GM21619 (cell line): ENCODE measurements at regions not wholly inside any gene's neighbourhood (a gene's known extent, or its start where the extent isn't known, plus 50 kb on each side); places are given as distances from the start of the nearest gene placed in this dataset.
"Not testable (repeated sequence)": the region's sequence is repeated elsewhere in the genome, so short reads cannot be mapped to it uniquely, and the experiment has no call there.

Experiments
- ATAC-seq: cut with Tn5 transposase; IDR thresholded peaks from one replicate; pipeline ENCODE4 v1.9.1; 2021; ENCODE audit not compliant: unreplicated experiment

- no peak for ATAC-seq
Measured at GRCh38 chr6:119842191-119842590, 492.6 kb upstream of the MAN1A1 start.

- ATAC-seq: no peak
Measured at GRCh38 chr6:119838043-119838442, 488.5 kb upstream of the MAN1A1 start.

GRCh38 chr6:119834418-119834817 is 484.9 kb upstream of the MAN1A1 start:
- no peak for ATAC-seq

GRCh38 chr6:119832411-119832810 is 482.9 kb upstream of the MAN1A1 start:
- ATAC-seq: no peak

- ATAC-seq: no peak
Measured at GRCh38 chr6:119830494-119831295, 481.1 kb upstream of the MAN1A1 start.

GRCh38 chr6:119830069-119830468 is 480.5 kb upstream of the MAN1A1 start:
- ATAC-seq: no peak

GRCh38 chr6:119829499-119829898 is 479.9 kb upstream of the MAN1A1 start:
- not testable (repeated sequence) for ATAC-seq

GRCh38 chr6:119829006-119829405 is 479.4 kb upstream of the MAN1A1 start:
- ATAC-seq: no peak

- ATAC-seq: no peak
Measured at GRCh38 chr6:119821380-119821779, 471.8 kb upstream of the MAN1A1 start.

GRCh38 chr6:119818876-119819275 is 469.3 kb upstream of the MAN1A1 start:
- ATAC-seq: no peak

- ATAC-seq: no peak
Measured at GRCh38 chr6:119814609-119815400, 465.2 kb upstream of the MAN1A1 start.

GRCh38 chr6:119802464-119802863 is 452.9 kb upstream of the MAN1A1 start:
- ATAC-seq: no peak

GRCh38 chr6:119801056-119801455 is 451.5 kb upstream of the MAN1A1 start:
- ATAC-seq: no peak

GRCh38 chr6:119800526-119800925 is 451.0 kb upstream of the MAN1A1 start:
- ATAC-seq: no peak

GRCh38 chr6:119799596-119800509 is 450.3 kb upstream of the MAN1A1 start:
- no peak for ATAC-seq

GRCh38 chr6:119791736-119792135 is 442.2 kb upstream of the MAN1A1 start:
- ATAC-seq: no peak

- ATAC-seq: no peak
Measured at GRCh38 chr6:119781365-119781764, 431.8 kb upstream of the MAN1A1 start.

- ATAC-seq: no peak
Measured at GRCh38 chr6:119768201-119768600, 418.6 kb upstream of the MAN1A1 start.

- no peak for ATAC-seq
Measured at GRCh38 chr6:119764927-119765681, 415.5 kb upstream of the MAN1A1 start.

GRCh38 chr6:119760046-119760445 is 410.5 kb upstream of the MAN1A1 start:
- no peak for ATAC-seq
